Sigmoid colon (tissue), 4 donors: ENCODE measurements at regions not wholly inside any gene's neighbourhood (a gene's known extent, or its start where the extent isn't known, plus 50 kb on each side); places are given as distances from the start of the nearest gene placed in this dataset.

ENCODE experiments used
- CTCF ChIP-seq, 4 experiments: fragments of 450-650 bp in 3 of 4; fragments of 200-600 bp in 1 of 4; IDR thresholded peaks; one replicate each; pipeline ENCODE4 v1.5.1; 2016 to 2019; ENCODE audit warnings: antibody characterized with exemption in 4 of 4, mild to moderate bottlenecking in 3 of 4, moderate library complexity in 2 of 4
- EP300 ChIP-seq, 4 donors: sonication (generic); formaldehyde crosslinking; IDR thresholded peaks; one replicate each; pipeline ENCODE4 v1.6.1; 2017; ENCODE audit warnings: antibody characterized with exemption in 4 of 4

GRCh38 chr1:30633294-30633693 is 90.1 kb downstream of the MATN1 start:
- TF ChIP-seq CTCF (IDR thresholded peaks at IDR 0.05) (no peak), EP300 (IDR thresholded peaks at IDR 0.05) (no peak)
